ENCODE measurements at regions not wholly inside any gene's neighbourhood (a gene's known extent, or its start where the extent isn't known, plus 50 kb on each side); places are given as distances from the start of the nearest gene placed in this dataset.

GRCh38 chr2:239516286-239516953 lies 115.6 kb upstream of the HDAC4 start:
- no peak for DNase-seq
- Mint-ChIP-seq H3K36me3 (ENCODE audit: low read depth) (no peaks in the 10 kb centered on the region), H3K4me1 (ENCODE audit: low read depth) (no peaks in the 10 kb centered on the region), H3K4me3 (no peak overlapping the region), H3K27ac (no peak overlapping the region), H3K9me3 (no peaks in the 10 kb centered on the region), H3K27me3 (no peaks in the 10 kb centered on the region)

GRCh38 chr2:239514754-239515530 lies 114.1 kb upstream of the HDAC4 start:
- Mint-ChIP-seq H3K9me3 (no peaks in the 10 kb centered on the region), H3K4me1 (ENCODE audit: low read depth) (no peaks in the 10 kb centered on the region), H3K27ac (no peak overlapping the region), H3K27me3 (no peaks in the 10 kb centered on the region), H3K36me3 (ENCODE audit: low read depth) (no peaks in the 10 kb centered on the region), H3K4me3 (no peak overlapping the region)
- DNase-seq = no peak

GRCh38 chr2:239512054-239512453 lies 111.2 kb upstream of the HDAC4 start:
- H3K27me3 Mint-ChIP-seq = no peaks in the 10 kb centered on the region
- H3K4me1 Mint-ChIP-seq (ENCODE audit: low read depth) = no peaks in the 10 kb centered on the region
- no peaks in the 10 kb centered on the region for H3K36me3 Mint-ChIP-seq (ENCODE audit: low read depth)

GRCh38 chr2:239509373-239510143 lies 108.7 kb upstream of the HDAC4 start:
- DNase-seq = no peak
- Mint-ChIP-seq H3K4me3 (no peak overlapping the region), H3K36me3 (ENCODE audit: low read depth) (no peaks in the 10 kb centered on the region), H3K4me1 (ENCODE audit: low read depth) (no peaks in the 10 kb centered on the region), H3K9me3 (no peaks in the 10 kb centered on the region), H3K27me3 (no peaks in the 10 kb centered on the region), H3K27ac (no peak overlapping the region)

More at GRCh38 chr2:239512054-239512453, 111.2 kb upstream of the HDAC4 start:
- Mint-ChIP-seq H3K9me3 (no peaks in the 10 kb centered on the region), H3K4me3 (no peak overlapping the region), H3K27ac (no peak overlapping the region)
- no peak for DNase-seq

- H3K36me3 Mint-ChIP-seq (ENCODE audit: low read depth) = no peaks in the 10 kb centered on the region
- H3K9me3 Mint-ChIP-seq = no peaks in the 10 kb centered on the region
- no peak for DNase-seq
- H3K27ac Mint-ChIP-seq = no peak overlapping the region
- H3K4me1 Mint-ChIP-seq (ENCODE audit: low read depth) = no peaks in the 10 kb centered on the region
- no peaks in the 10 kb centered on the region for H3K27me3 Mint-ChIP-seq
- H3K4me3 Mint-ChIP-seq = no peak overlapping the region
Measured at GRCh38 chr2:239508261-239508660, 107.4 kb upstream of the HDAC4 start.

GRCh38 chr2:239507576-239508258 lies 106.9 kb upstream of the HDAC4 start:
- Mint-ChIP-seq H3K9me3 (no peaks in the 10 kb centered on the region), H3K4me3 (no peak overlapping the region), H3K27ac (no peak overlapping the region), H3K4me1 (ENCODE audit: low read depth) (no peaks in the 10 kb centered on the region), H3K36me3 (ENCODE audit: low read depth) (no peaks in the 10 kb centered on the region), H3K27me3 (no peaks in the 10 kb centered on the region)
- no peak for DNase-seq

GRCh38 chr2:239506961-239507360 lies 106.1 kb upstream of the HDAC4 start:
- no peaks in the 10 kb centered on the region for H3K4me1 Mint-ChIP-seq (ENCODE audit: low read depth)
- no peak overlapping the region for H3K4me3 Mint-ChIP-seq
- no peaks in the 10 kb centered on the region for H3K27me3 Mint-ChIP-seq
- DNase-seq = no peak
- H3K36me3 Mint-ChIP-seq (ENCODE audit: low read depth) = no peaks in the 10 kb centered on the region
- H3K9me3 Mint-ChIP-seq = no peaks in the 10 kb centered on the region
- H3K27ac Mint-ChIP-seq = no peak overlapping the region

- DNase-seq = no peak
- no peaks in the 10 kb centered on the region for H3K36me3 Mint-ChIP-seq (ENCODE audit: low read depth)
- H3K4me1 Mint-ChIP-seq (ENCODE audit: low read depth) = no peaks in the 10 kb centered on the region
- H3K27ac Mint-ChIP-seq = no peak overlapping the region
- H3K9me3 Mint-ChIP-seq = no peaks in the 10 kb centered on the region
- no peaks in the 10 kb centered on the region for H3K27me3 Mint-ChIP-seq
- no peak overlapping the region for H3K4me3 Mint-ChIP-seq
Measured at GRCh38 chr2:239506101-239506857, 105.5 kb upstream of the HDAC4 start.

- Mint-ChIP-seq H3K27ac (no peak overlapping the region), H3K4me1 (ENCODE audit: low read depth) (no peaks in the 10 kb centered on the region), H3K27me3 (no peaks in the 10 kb centered on the region), H3K4me3 (no peak overlapping the region), H3K9me3 (no peaks in the 10 kb centered on the region), H3K36me3 (ENCODE audit: low read depth) (no peaks in the 10 kb centered on the region)
- DNase-seq = no peak
Measured at GRCh38 chr2:239504643-239505235, 103.9 kb upstream of the HDAC4 start.

GRCh38 chr2:239502430-239503186 lies 101.8 kb upstream of the HDAC4 start:
- Mint-ChIP-seq H3K36me3 (ENCODE audit: low read depth) (no peaks in the 10 kb centered on the region), H3K27ac (no peak overlapping the region), H3K4me3 (no peak overlapping the region), H3K27me3 (no peaks in the 10 kb centered on the region), H3K9me3 (no peaks in the 10 kb centered on the region), H3K4me1 (ENCODE audit: low read depth) (no peaks in the 10 kb centered on the region)
- DNase-seq = no peak

GRCh38 chr2:239500574-239501550 lies 100.0 kb upstream of the HDAC4 start:
- DNase-seq = no peak
- H3K27ac Mint-ChIP-seq = no peak overlapping the region
- H3K4me1 Mint-ChIP-seq (ENCODE audit: low read depth) = no peaks in the 10 kb centered on the region
- H3K4me3 Mint-ChIP-seq = no peak overlapping the region
- H3K9me3 Mint-ChIP-seq = no peaks in the 10 kb centered on the region
- H3K36me3 Mint-ChIP-seq (ENCODE audit: low read depth) = no peaks in the 10 kb centered on the region
- H3K27me3 Mint-ChIP-seq = peaks cover 3% of the 10 kb centered on the region
